B cell (primary cell): ENCODE measurements at regions not wholly inside any gene's neighbourhood (a gene's known extent, or its start where the extent isn't known, plus 50 kb on each side); places are given as distances from the start of the nearest gene placed in this dataset.

ENCODE experiments used
- CTCF ChIP-seq: fragments of 200-600 bp; IDR thresholded peaks from one replicate; pipeline ENCODE4 v1.8.0; 2022; ENCODE audit warnings: antibody characterized with exemption, mild to moderate bottlenecking
- EZH2 ChIP-seq: IDR thresholded peaks from 2 replicates; pipeline ENCODE4 v1.6.1; 2012; ENCODE audit warnings: borderline replicate concordance, low read depth, mild to moderate bottlenecking, moderate library complexity, low read length; ENCODE audit not compliant: insufficient read depth, poor library complexity, severe bottlenecking

- TF ChIP-seq CTCF (no peak), EZH2 (no peak)
Observed at GRCh38 chr2:83993873-83994632, 465.0 kb downstream of the SUCLG1 start.
